GM10266 (cell line): ENCODE measurements at regions not wholly inside any gene's neighbourhood (a gene's known extent, or its start where the extent isn't known, plus 50 kb on each side); places are given as distances from the start of the nearest gene placed in this dataset.

Experiments
- DNase-seq: peaks from one replicate; pipeline ENCODE4 v3.0.0; 2012; ENCODE audit errors: extremely low spot score
- CTCF ChIP-seq: IDR thresholded peaks from 2 replicates; pipeline ENCODE4 v1.5.1; 2012; ENCODE audit warnings: mild to moderate bottlenecking, low read depth; ENCODE audit not compliant: control insufficient read depth, insufficient read depth; ENCODE audit errors: missing control alignments

- DNase-seq = no peak
- no peak for TF ChIP-seq CTCF
These were observed 1073.4 kb upstream of the GYPC start for GRCh38 chr2:125582516-125582915.

GRCh38 chr2:125584732-125585131 is 1071.2 kb upstream of the GYPC start:
- DNase-seq = no peak
- no peak for TF ChIP-seq CTCF

GRCh38 chr2:125588780-125589179 is 1067.2 kb upstream of the GYPC start:
- no peak for DNase-seq
- TF ChIP-seq CTCF = no peak

- no peak for DNase-seq
- TF ChIP-seq CTCF = no peak
These were observed 1064.0 kb upstream of the GYPC start for GRCh38 chr2:125591954-125592353.

GRCh38 chr2:125593036-125593435 is 1062.9 kb upstream of the GYPC start:
- no peak for TF ChIP-seq CTCF
- DNase-seq = no peak

- TF ChIP-seq CTCF = no peak
- no peak for DNase-seq
These were observed 1059.3 kb upstream of the GYPC start for GRCh38 chr2:125596612-125597011.

- TF ChIP-seq CTCF = no peak
- DNase-seq = no peak
These were observed 1040.5 kb upstream of the GYPC start for GRCh38 chr2:125615438-125615837.
